ENCODE measurements at regions not wholly inside any gene's neighbourhood (a gene's known extent, or its start where the extent isn't known, plus 50 kb on each side); places are given as distances from the start of the nearest gene placed in this dataset.

- POLR2A ChIA-PET: no interaction called here
- no peak overlapping the region for H2AFZ ChIP-seq (ENCODE audit: low read depth)
Measured at GRCh38 chr12:4178424-4179170, 95.0 kb upstream of the CCND2 start.

More at GRCh38 chr12:4178424-4179170, 95.0 kb upstream of the CCND2 start:
- no peaks in the 10 kb centered on the region for H3F3A ChIP-seq (replicated peaks; ENCODE audit: insufficient read depth)
- CTCF ChIA-PET: no interaction called here
- 2% methylated on average over 4 of the region's 4 CpGs for WGBS (ENCODE audit: low lambda C conversion rate)
- H3K27me3 ChIP-seq (ENCODE audit: insufficient read depth): peaks cover 9% of the 10 kb centered on the region; the same call in 1 of the 2 replicates
- H3K4me2 ChIP-seq: no peak overlapping the region
- H3K9ac ChIP-seq: no peak overlapping the region
- no peaks in the 10 kb centered on the region for H3K79me2 ChIP-seq (ENCODE audit: insufficient read depth)
- H4K20me1 ChIP-seq (ENCODE audit: insufficient read depth): no peaks in the 10 kb centered on the region
- H3K4me3 ChIP-seq (ENCODE audit: low read depth in 2 of 2, low read length in 1 of 2): no peak overlapping the region
- DNase-seq: no peak
- TF ChIP-seq EZH2phosphoT487 (IDR thresholded peaks at IDR 0.05; ENCODE audit: borderline replicate concordance, low read depth) (no peak), FOXJ3 (CRISPR knock-in tag; IDR thresholded peaks at IDR 0.05) (no peak), PBX3 (IDR thresholded peaks at IDR 0.05) (no peak), RCOR1 (IDR thresholded peaks at IDR 0.05; ENCODE audit: low read length) (no peak), FOSL2 (IDR thresholded peaks at IDR 0.05; ENCODE audit: borderline replicate concordance, low read depth) (no peak), RXRA (IDR thresholded peaks at IDR 0.05; ENCODE audit: borderline replicate concordance, low read depth) (no peak), USF2 (IDR thresholded peaks at IDR 0.05; ENCODE audit: borderline replicate concordance, low read depth, low read length) (no peak), CHD2 (IDR thresholded peaks at IDR 0.05; ENCODE audit: low read length, partially characterized antibody) (no peak), TEAD4 (IDR thresholded peaks at IDR 0.05; ENCODE audit: borderline replicate concordance, insufficient read depth) (no peak), RFX5 (IDR thresholded peaks at IDR 0.05; ENCODE audit: low read length) (no peak), SIN3A (IDR thresholded peaks at IDR 0.05; ENCODE audit: borderline replicate concordance, low read depth, low read length) (no peak), MAX (IDR thresholded peaks at IDR 0.05; ENCODE audit: low read depth) (no peak), IRF3 (IDR thresholded peaks at IDR 0.05; ENCODE audit: low read depth, low read length) (no peak), TAF1 (IDR thresholded peaks at IDR 0.05; ENCODE audit: borderline replicate concordance, low read depth, low read length) (no peak), NFIC (IDR thresholded peaks at IDR 0.05; ENCODE audit: borderline replicate concordance) (no peak), FOXM1 (IDR thresholded peaks at IDR 0.05; ENCODE audit: low read depth) (no peak), SMC3 (IDR thresholded peaks at IDR 0.05; ENCODE audit: low read depth, low read length) (no peak), ZBTB33 (IDR thresholded peaks at IDR 0.05; ENCODE audit: borderline replicate concordance, low read depth) (no peak)
- H3K36me3 ChIP-seq (replicated peaks in 1 of 2; ENCODE audit: control insufficient read depth in 1 of 2, insufficient read depth in 2 of 2, low read length in 1 of 2): no peaks in the 10 kb centered on the region
- H3K27ac ChIP-seq (ENCODE audit: low read depth in 2 of 2, low read length in 1 of 2): no peak overlapping the region
- no peaks in the 10 kb centered on the region; the same call in 1 of the 2 replicates for H3K9me3 ChIP-seq
- no peaks in the 10 kb centered on the region for H3K9me2 ChIP-seq
- H3K4me1 ChIP-seq (ENCODE audit: control insufficient read depth in 1 of 2, insufficient read depth in 2 of 2, low read depth in 1 of 2, low read length in 1 of 2): no peaks in the 10 kb centered on the region
